K562 (cell line): ENCODE measurements at regions not wholly inside any gene's neighbourhood (a gene's known extent, or its start where the extent isn't known, plus 50 kb on each side); places are given as distances from the start of the nearest gene placed in this dataset.

Experiments used
- ATAC-seq: fragments of 200-7000 bp; cut with Tn5 transposase; 3 replicates; pipeline ENCODE4 v1.9.1; 2020; ENCODE audit warnings: moderate library complexity
- BruUV-seq: library from RNA; stranded (reverse); fragments of 400-500 nt; replicated peaks from 2 replicates; lab custom pipeline; 2021; lab: Mats Ljungman, UMichigan
- CTCF ChIA-PET: fragments of 300-600 bp; formaldehyde crosslinking; extraction: SDS; loops from one replicate; lab custom pipeline; 2021; ENCODE audit warnings: low intra/inter-chr PET ratio; lab: Yijun Ruan, JAX
- POLR2A ChIA-PET: fragments of 300-600, 350-650 bp; sonication (Branson Sonifier 250); formaldehyde crosslinking; extraction: SDS; loops from one replicate; lab custom pipeline; 2021; ENCODE audit warnings: antibody characterized with exemption, inconsistent platforms; lab: Yijun Ruan, JAX
- DNase-seq, 4 experiments: peaks; one replicate each; pipeline versions ENCODE4 v3.0.0 to v3.0.0-alpha.2; 2011 to 2018; ENCODE audit warnings: low spot score in 3 of 4, mixed read lengths in 3 of 4; ENCODE audit errors: extremely low read depth in 1 of 4
- FAIRE-seq: peaks from 2 replicates; lab custom pipeline; 2011; peaks lifted over from hg19 to GRCh38; lab: Jason Lieb, UNC
- H2AFZ ChIP-seq: 2 replicates; pipeline ENCODE4 v1.6.0; 2011; ENCODE audit warnings: low read depth, low read length, control low read depth, inconsistent platforms
- H3K27ac ChIP-seq: fragments of 200-600 bp; 3 replicates; pipeline ENCODE4 v1.8.0; 2011; ENCODE audit warnings: low read depth, mild to moderate bottlenecking, control low read depth, inconsistent platforms, low read length, moderate library complexity, mixed read lengths; ENCODE audit errors: extremely low read depth
- H3K27me3 ChIP-seq, 2 experiments: fragments of 300-600 bp in 1 of 2; 2 replicates in 1 of 2; 3 replicates in 1 of 2; pipeline versions ENCODE4 v1.6.0 to v1.8.0; 2011; ENCODE audit warnings: inconsistent platforms in 2 of 2, low read length in 2 of 2, mild to moderate bottlenecking in 1 of 2, mixed read lengths in 1 of 2, moderate library complexity in 1 of 2; ENCODE audit not compliant: control insufficient read depth in 2 of 2, insufficient read depth in 2 of 2
- H3K36me3 ChIP-seq: fragments of 300-600 bp; 3 replicates; pipeline ENCODE4 v1.8.0; 2011; ENCODE audit warnings: mild to moderate bottlenecking, low read length, inconsistent platforms; ENCODE audit not compliant: control insufficient read depth, insufficient read depth
- H3K4me1 ChIP-seq, 2 experiments: fragments of 200-600 bp in 1 of 2; replicated peaks in 1 of 2; 2 replicates in 1 of 2; 3 replicates in 1 of 2; pipeline versions ENCODE4 v1.5.1 to v1.8.0; 2011; ENCODE audit warnings: inconsistent platforms in 2 of 2, low read length in 2 of 2, mild to moderate bottlenecking in 1 of 2, mixed read lengths in 1 of 2, moderate library complexity in 1 of 2; ENCODE audit not compliant: control insufficient read depth in 2 of 2, insufficient read depth in 2 of 2
- H3K4me2 ChIP-seq: 2 replicates; pipeline ENCODE4 v1.6.1; 2011; ENCODE audit warnings: low read length, control low read depth, inconsistent platforms, mixed read lengths; ENCODE audit not compliant: insufficient read depth
- H3K4me3 ChIP-seq: fragments of 200-600 bp; sonication (generic), shearing (Covaris generic); 2 replicates; pipeline ENCODE4 v1.5.1; 2016; ENCODE audit warnings: control low read depth, inconsistent platforms
- H3K79me2 ChIP-seq: fragments of 200-600 bp; 3 replicates; pipeline ENCODE4 v1.8.0; 2011; ENCODE audit warnings: low read length, inconsistent platforms; ENCODE audit not compliant: control insufficient read depth, insufficient read depth
- H3K9ac ChIP-seq, 2 experiments: 2 replicates each; pipeline versions ENCODE4 v1.6.0 to v1.6.1; 2011; ENCODE audit warnings: low read depth in 2 of 2, low read length in 2 of 2, control low read depth in 1 of 2, inconsistent platforms in 1 of 2, mild to moderate bottlenecking in 1 of 2, mixed read lengths in 1 of 2; ENCODE audit not compliant: insufficient read depth in 1 of 2
- H3K9me1 ChIP-seq: one replicate; pipeline ENCODE4 v1.6.0; 2011; ENCODE audit warnings: inconsistent platforms, mild to moderate bottlenecking, low read length, moderate library complexity; ENCODE audit not compliant: control insufficient read depth, insufficient read depth
- H3K9me3 ChIP-seq: replicated peaks from 2 replicates; pipeline ENCODE4 v1.5.1; 2011; ENCODE audit warnings: low read depth, low read length, inconsistent platforms; ENCODE audit not compliant: control insufficient read depth, insufficient read depth
- H4K20me1 ChIP-seq: replicated peaks from 2 replicates; pipeline ENCODE4 v1.6.1; 2011; ENCODE audit warnings: low read length, inconsistent platforms, mixed read lengths; ENCODE audit not compliant: control insufficient read depth, insufficient read depth
- DPF2 ChIP-seq: fragments of 450-650 bp; IDR thresholded peaks from 2 replicates; pipeline ENCODE4 v1.6.1; 2016
- HINFP ChIP-seq: fragments of 450-650 bp; conservative IDR thresholded peaks from 2 replicates; pipeline ENCODE4 v1.6.1; 2016; ENCODE audit warnings: missing genetic modification characterization, low read depth, mild to moderate bottlenecking, control low read depth, missing compliant biosample characterization
- HMG20A ChIP-seq: fragments of 450-650 bp; formaldehyde crosslinking; conservative IDR thresholded peaks from 2 replicates; pipeline ENCODE4 v1.4.0; 2020; ENCODE audit warnings: mild to moderate bottlenecking, mixed read lengths
- NCOR1 ChIP-seq: fragments of 450-650 bp; IDR thresholded peaks from 2 replicates; pipeline ENCODE4 v1.6.1; 2016; ENCODE audit warnings: mild to moderate bottlenecking, moderate library complexity
- NR2F6 ChIP-seq: fragments of 450-650 bp; formaldehyde crosslinking; IDR thresholded peaks from 2 replicates; pipeline ENCODE4 v1.4.0; 2020; ENCODE audit warnings: mild to moderate bottlenecking
- SNRNP70 ChIP-seq: fragments of 200-400 bp; formaldehyde crosslinking; optimal IDR thresholded peaks from 2 replicates; pipeline ENCODE3; 2017; ENCODE audit warnings: low read depth, low read length
- TRIM24 ChIP-seq, 2 experiments: fragments of 450-650 bp; IDR thresholded peaks; 2 replicates each; pipeline ENCODE4 v1.6.1; 2016
- TSHZ1 ChIP-seq: fragments of 250-450 bp; sonication (Bioruptor Pico); IDR thresholded peaks from 2 replicates; pipeline ENCODE4 v1.4.0; 2020; ENCODE audit warnings: mild to moderate bottlenecking, moderate library complexity
- ZC3H11A ChIP-seq: IDR thresholded peaks from 2 replicates; pipeline ENCODE4 v1.6.1; 2012; ENCODE audit warnings: low read depth, low read length, improper control_type of control experiment
- WGBS: fragments of 100-300 bp; shearing (Covaris generic); methylation state at CpG from one replicate; pipeline ENCODE4 v1.1.6; 2016; ENCODE audit warnings: low coverage, mixed read lengths; ENCODE audit not compliant: insufficient coverage; ENCODE audit errors: missing lambda C conversion rate; 5-methylcytosine and 5-hydroxymethylcytosine counted together
- in situ Hi-C: fragments of 300-500 bp; cut with MboI; formaldehyde crosslinking; loops from 4 replicates; pipeline ENCODE4 v1.15.0; 2018; ENCODE audit warnings: inconsistent platforms, mixed read lengths
- intact Hi-C: fragments of 100-400 bp; cut with micrococcal nuclease; formaldehyde crosslinking; loops from 2 replicates; pipeline ENCODE4 v1.14.2; 2022
- TF ChIP-seq, protein P1 (sequence below): sonication (generic); formaldehyde crosslinking; IDR thresholded peaks from 2 replicates; pipeline ENCODE4 v1.8.1; 2022; ENCODE audit warnings: missing genetic modification reagents
- TF ChIP-seq, protein P2 (sequence below): sonication (generic); formaldehyde crosslinking; IDR thresholded peaks from 2 replicates; pipeline ENCODE4 v1.8.0; 2023; ENCODE audit warnings: mild to moderate bottlenecking, missing genetic modification reagents

DNA sequence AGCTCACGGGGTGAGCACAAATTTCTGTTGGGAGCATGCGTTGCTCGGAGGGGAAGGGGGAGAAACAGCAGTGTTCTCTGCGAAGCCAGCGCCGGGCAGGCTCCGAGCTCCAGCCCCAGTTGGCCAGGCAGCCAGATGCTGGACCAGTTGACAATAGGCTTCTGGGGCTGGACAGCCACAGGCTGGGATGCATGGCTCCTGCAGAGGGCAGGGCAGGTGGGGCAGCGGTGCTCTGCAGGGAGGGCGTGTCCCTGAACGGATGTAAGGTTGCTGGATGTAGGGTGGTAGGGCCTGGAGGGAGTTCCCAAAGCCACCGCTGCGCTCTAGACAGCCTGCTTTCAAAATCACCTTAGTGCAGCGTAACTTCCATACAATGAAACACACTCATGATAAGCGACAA is 574.9 kb downstream of the GLRX3 start:
- Histone ChIP-seq H3K9ac (no peak overlapping the region), H4K20me1 (no peaks in the 10 kb centered on the region), H3K4me2 (no peak overlapping the region), H3K79me2 (no peaks in the 10 kb centered on the region), H3K27ac (no peak overlapping the region), H2AFZ (no peak overlapping the region), H3K4me1 (peaks cover 0 to 3% of the 10 kb centered on the region in 2 experiments; a peak in 2 of 5 replicates), H3K9me1 (no peaks in the 10 kb centered on the region), H3K36me3 (no peaks in the 10 kb centered on the region), H3K4me3 (no peak overlapping the region), H3K9me3 (no peaks in the 10 kb centered on the region), H3K27me3 (peaks cover 0 to 5% of the 10 kb centered on the region in 2 experiments; a peak in 1 of 5 replicates)
- ATAC-seq, result no peak; the same call in 1 of the 3 replicates
- 0% methylated on average over 10 of the region's 14 CpGs for whole genome bisulfite sequencing
- FAIRE-seq, result no peak
- no peak for DNase-seq
- in situ Hi-C loops (no loop called here), intact Hi-C loops (no loop called here)
- BruUV-seq, result no TSS peak
- POLR2A ChIA-PET, result interaction anchor here (0.8 kb wide), 1 partner anchor 432 kb away, joined by 3 read pairs; no protein-coding TSS in a partner anchor
- CTCF ChIA-PET, result no interaction called here
- TF ChIP-seq, protein P1, sequence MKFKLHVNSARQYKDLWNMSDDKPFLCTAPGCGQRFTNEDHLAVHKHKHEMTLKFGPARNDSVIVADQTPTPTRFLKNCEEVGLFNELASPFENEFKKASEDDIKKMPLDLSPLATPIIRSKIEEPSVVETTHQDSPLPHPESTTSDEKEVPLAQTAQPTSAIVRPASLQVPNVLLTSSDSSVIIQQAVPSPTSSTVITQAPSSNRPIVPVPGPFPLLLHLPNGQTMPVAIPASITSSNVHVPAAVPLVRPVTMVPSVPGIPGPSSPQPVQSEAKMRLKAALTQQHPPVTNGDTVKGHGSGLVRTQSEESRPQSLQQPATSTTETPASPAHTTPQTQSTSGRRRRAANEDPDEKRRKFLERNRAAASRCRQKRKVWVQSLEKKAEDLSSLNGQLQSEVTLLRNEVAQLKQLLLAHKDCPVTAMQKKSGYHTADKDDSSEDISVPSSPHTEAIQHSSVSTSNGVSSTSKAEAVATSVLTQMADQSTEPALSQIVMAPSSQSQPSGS (CRISPR knock-in tag), result no peak
- no peak for TF ChIP-seq HMG20A (CRISPR knock-in tag)
- no peak for TF ChIP-seq SNRNP70
- no peak for TF ChIP-seq HINFP
- TF ChIP-seq ZC3H11A, result no peak
- TF ChIP-seq NCOR1, result no peak
- TF ChIP-seq TRIM24 (IDR thresholded peaks at IDR 0.05), result no peak
- TF ChIP-seq, protein P2, sequence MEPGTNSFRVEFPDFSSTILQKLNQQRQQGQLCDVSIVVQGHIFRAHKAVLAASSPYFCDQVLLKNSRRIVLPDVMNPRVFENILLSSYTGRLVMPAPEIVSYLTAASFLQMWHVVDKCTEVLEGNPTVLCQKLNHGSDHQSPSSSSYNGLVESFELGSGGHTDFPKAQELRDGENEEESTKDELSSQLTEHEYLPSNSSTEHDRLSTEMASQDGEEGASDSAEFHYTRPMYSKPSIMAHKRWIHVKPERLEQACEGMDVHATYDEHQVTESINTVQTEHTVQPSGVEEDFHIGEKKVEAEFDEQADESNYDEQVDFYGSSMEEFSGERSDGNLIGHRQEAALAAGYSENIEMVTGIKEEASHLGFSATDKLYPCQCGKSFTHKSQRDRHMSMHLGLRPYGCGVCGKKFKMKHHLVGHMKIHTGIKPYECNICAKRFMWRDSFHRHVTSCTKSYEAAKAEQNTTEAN (CRISPR knock-in tag), result no peak
- no peak for TF ChIP-seq TSHZ1 (CRISPR knock-in tag)
- TF ChIP-seq DPF2, result no peak
- no peak for TF ChIP-seq NR2F6 (CRISPR knock-in tag)
